Endothelial cell of umbilical vein (primary cell): ENCODE measurements at regions not wholly inside any gene's neighbourhood (a gene's known extent, or its start where the extent isn't known, plus 50 kb on each side); places are given as distances from the start of the nearest gene placed in this dataset.

Experiments
- BruUV-seq: library from RNA; stranded (reverse); fragments of 400-500 nt; replicated peaks from 2 replicates; lab custom pipeline; 2021; lab: Mats Ljungman, UMichigan
- CTCF ChIA-PET: fragments of 300-600, 350-600 bp; sonication (Branson Sonifier 250); formaldehyde crosslinking; loops from one replicate; lab custom pipeline; 2021; ENCODE audit warnings: antibody characterized with exemption, inconsistent platforms; lab: Charles Lee
- POLR2A ChIA-PET: fragments of 300-600, 350-600 bp; sonication (Branson Sonifier 250); formaldehyde crosslinking; loops from one replicate; lab custom pipeline; 2021; ENCODE audit warnings: antibody characterized with exemption, inconsistent platforms; lab: Charles Lee
- DNase-seq: peaks from one replicate; pipeline ENCODE4 v3.0.0-alpha.2; 2011; ENCODE audit warnings: low read depth, low spot score
- FAIRE-seq: peaks from 2 replicates; lab custom pipeline; 2011; peaks lifted over from hg19 to GRCh38; lab: Jason Lieb, UNC
- H2AFZ ChIP-seq: 2 replicates; pipeline ENCODE4 v1.6.0; 2012; ENCODE audit warnings: low read depth, low read length, control low read depth, inconsistent platforms
- H3K27ac ChIP-seq: 2 replicates; pipeline ENCODE4 v1.5.1; 2011; ENCODE audit warnings: low read depth, mild to moderate bottlenecking, control low read depth, low read length, moderate library complexity; ENCODE audit not compliant: insufficient read depth
- H3K27me3 ChIP-seq, 2 experiments: 2 replicates each; pipeline versions ENCODE4 v1.6.0 to v1.6.1; 2011; ENCODE audit warnings: low read length in 2 of 2, mixed read lengths in 1 of 2; ENCODE audit not compliant: control insufficient read depth in 2 of 2, insufficient read depth in 2 of 2
- H3K36me3 ChIP-seq, 2 experiments: 2 replicates in 1 of 2; 3 replicates in 1 of 2; pipeline ENCODE4 v1.5.1; 2011; ENCODE audit warnings: low read length in 2 of 2, mild to moderate bottlenecking in 1 of 2, moderate library complexity in 1 of 2; ENCODE audit not compliant: control insufficient read depth in 2 of 2, insufficient read depth in 2 of 2; ENCODE audit errors: extremely low read depth in 1 of 2
- H3K4me1 ChIP-seq: 3 replicates; pipeline ENCODE4 v1.5.1; 2011; ENCODE audit warnings: mild to moderate bottlenecking, low read length; ENCODE audit not compliant: control insufficient read depth, insufficient read depth; ENCODE audit errors: extremely low read depth
- H3K4me2 ChIP-seq: 2 replicates; pipeline ENCODE4 v1.6.1; 2011; ENCODE audit warnings: low read length, control low read depth, mixed read lengths; ENCODE audit not compliant: insufficient read depth
- H3K4me3 ChIP-seq, 3 experiments: fragments of 200-600 bp in 1 of 3; sonication (generic), shearing (Covaris generic) in 1 of 3; replicated peaks in 1 of 3; 2 replicates each; pipeline ENCODE4 v1.5.1; 2011 to 2016; ENCODE audit warnings: control low read depth in 3 of 3, low read length in 3 of 3, mild to moderate bottlenecking in 2 of 3, inconsistent platforms in 1 of 3, low read depth in 1 of 3, moderate library complexity in 1 of 3; ENCODE audit not compliant: insufficient read depth in 1 of 3
- H3K79me2 ChIP-seq: 2 replicates; pipeline ENCODE4 v1.6.0; 2012; ENCODE audit warnings: low read length, inconsistent platforms; ENCODE audit not compliant: control insufficient read depth, insufficient read depth
- H3K9ac ChIP-seq: replicated peaks from 2 replicates; pipeline ENCODE3; 2011; ENCODE audit warnings: low read length, control low read depth; ENCODE audit not compliant: insufficient read depth; ENCODE audit errors: extremely low read depth
- H3K9me1 ChIP-seq: replicated peaks from 3 replicates; pipeline ENCODE4 v1.6.0; 2011; ENCODE audit warnings: mild to moderate bottlenecking, low read length; ENCODE audit not compliant: control insufficient read depth, insufficient read depth; ENCODE audit errors: extremely low read depth
- H3K9me3 ChIP-seq: replicated peaks from 2 replicates; pipeline ENCODE4 v1.5.1; 2012; ENCODE audit warnings: low read length, inconsistent platforms; ENCODE audit not compliant: control insufficient read depth, insufficient read depth
- H4K20me1 ChIP-seq: replicated peaks from 2 replicates; pipeline ENCODE3; 2011; ENCODE audit warnings: mild to moderate bottlenecking, low read length; ENCODE audit not compliant: control insufficient read depth, insufficient read depth; ENCODE audit errors: extremely low read depth
- CTCF ChIP-seq, 2 donors: IDR thresholded peaks; 1 replicate in 1 of 2; 2 replicates in 1 of 2; pipeline ENCODE4 v1.5.1; 2011; ENCODE audit warnings: low read length in 2 of 2, mild to moderate bottlenecking in 2 of 2, moderate library complexity in 2 of 2, control low read depth in 1 of 2, inconsistent platforms in 1 of 2, low read depth in 1 of 2; ENCODE audit not compliant: insufficient read depth in 1 of 2; ENCODE audit errors: extremely low read depth in 1 of 2
- EZH2 ChIP-seq: IDR thresholded peaks from 2 replicates; pipeline ENCODE4 v1.6.1; 2012; ENCODE audit warnings: borderline replicate concordance, low read depth, mild to moderate bottlenecking, moderate library complexity, low read length, inconsistent platforms; ENCODE audit not compliant: severe bottlenecking
- FOS ChIP-seq: IDR thresholded peaks from 2 replicates; pipeline ENCODE4 v1.6.1; 2011; ENCODE audit warnings: mild to moderate bottlenecking, low read length, moderate library complexity, borderline replicate concordance; ENCODE audit not compliant: insufficient read depth
- GATA2 ChIP-seq: IDR thresholded peaks from 2 replicates; pipeline ENCODE4 v1.7.0; 2011; ENCODE audit warnings: low read depth, mild to moderate bottlenecking, moderate library complexity, mixed read lengths, low read length; ENCODE audit not compliant: insufficient read length, insufficient read depth
- JUN ChIP-seq: IDR thresholded peaks from 2 replicates; pipeline ENCODE4 v1.6.1; 2011; ENCODE audit warnings: borderline replicate concordance, low read depth; ENCODE audit not compliant: insufficient read length, insufficient read depth
- MYC ChIP-seq: IDR thresholded peaks from one replicate; pipeline ENCODE4 v1.6.1; 2011; ENCODE audit warnings: mild to moderate bottlenecking, low read depth, low read length
- POLR2A ChIP-seq: IDR thresholded peaks from 2 replicates; pipeline ENCODE4 v1.6.1; 2012; ENCODE audit warnings: low read depth, mild to moderate bottlenecking, control low read depth, low read length
- POLR2AphosphoS5 ChIP-seq: IDR thresholded peaks from 2 replicates; pipeline ENCODE4 v1.6.1; 2012; ENCODE audit warnings: low read depth, mild to moderate bottlenecking, control low read depth, low read length, moderate library complexity; ENCODE audit not compliant: insufficient read depth
- dilution Hi-C: fragments of 300-500 bp; cut with MboI; formaldehyde crosslinking; loops from one replicate; pipeline ENCODE4 v1.15.0; 2019; ENCODE audit warnings: low sequenced_read_pairs; ENCODE audit not compliant: extremely low pct_ligation_motif_present
- intact Hi-C: fragments of 100-400 bp; cut with micrococcal nuclease; formaldehyde crosslinking; loops from one replicate; pipeline ENCODE4 v1.10.0; 2022
- TF ChIP-seq, protein P1 (sequence below): IDR thresholded peaks from 2 replicates; pipeline ENCODE4 v1.6.1; 2011; ENCODE audit not compliant: insufficient read depth, insufficient read length

GRCh38 chr5:172530406-172530805, 76.1 kb upstream of the SH3PXD2B start:
- BruUV-seq: no TSS peak
- Histone ChIP-seq H3K9ac (no peak overlapping the region), H3K79me2 (no peaks in the 10 kb centered on the region), H3K4me1 (no peaks in the 10 kb centered on the region), H3K36me3 (no peaks in the 10 kb centered on the region), H4K20me1 (no peaks in the 10 kb centered on the region), H3K9me3 (no peaks in the 10 kb centered on the region), H3K27me3 (peaks cover 0 to 6% of the 10 kb centered on the region in 2 experiments), H3K4me2 (no peak overlapping the region), H3K4me3 (no peak overlapping the region), H3K27ac (no peak overlapping the region), H3K9me1 (no peaks in the 10 kb centered on the region), H2AFZ (no peak overlapping the region)
- dilution Hi-C loops: no loop called here
- no peak for TF ChIP-seq CTCF (IDR thresholded peaks at IDR 0.05; ENCODE audit: extremely low read depth in 1 of 2, insufficient read depth in 1 of 2, low read depth in 1 of 2, low read length in 2 of 2)
- no peak for TF ChIP-seq POLR2AphosphoS5
- TF ChIP-seq, protein P1, sequence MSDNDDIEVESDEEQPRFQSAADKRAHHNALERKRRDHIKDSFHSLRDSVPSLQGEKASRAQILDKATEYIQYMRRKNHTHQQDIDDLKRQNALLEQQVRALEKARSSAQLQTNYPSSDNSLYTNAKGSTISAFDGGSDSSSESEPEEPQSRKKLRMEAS: no peak
- no peak for TF ChIP-seq EZH2
- no peak for TF ChIP-seq GATA2
- no peak for TF ChIP-seq JUN
- no peak for TF ChIP-seq MYC
- no peak for TF ChIP-seq FOS
- no peak for TF ChIP-seq POLR2A
- ChIA-PET CTCF (no interaction called here), POLR2A (no interaction called here)
- DNase-seq (no peak), FAIRE-seq (no peak)
- intact Hi-C loops: no loop called here
